OCI-LY1 (cell line): ENCODE measurements at regions not wholly inside any gene's neighbourhood (a gene's known extent, or its start where the extent isn't known, plus 50 kb on each side); places are given as distances from the start of the nearest gene placed in this dataset.

Experiments used
- EZH2 ChIP-seq: fragments of 200-600 bp; sonication (generic), shearing (Covaris generic); IDR thresholded peaks from 2 replicates; pipeline ENCODE4 v1.8.0; 2017; ENCODE audit warnings: borderline replicate concordance, mixed run types, mild to moderate bottlenecking, antibody characterized with exemption, low read length, moderate library complexity, mixed read lengths
- TF ChIP-seq, protein P1 (sequence below): fragments of 200-600 bp; sonication (generic), shearing (Covaris generic); IDR thresholded peaks from 2 replicates; pipeline ENCODE4 v1.5.1; 2017; ENCODE audit warnings: mild to moderate bottlenecking, antibody characterized with exemption, low read length, moderate library complexity, mixed read lengths

DNA sequence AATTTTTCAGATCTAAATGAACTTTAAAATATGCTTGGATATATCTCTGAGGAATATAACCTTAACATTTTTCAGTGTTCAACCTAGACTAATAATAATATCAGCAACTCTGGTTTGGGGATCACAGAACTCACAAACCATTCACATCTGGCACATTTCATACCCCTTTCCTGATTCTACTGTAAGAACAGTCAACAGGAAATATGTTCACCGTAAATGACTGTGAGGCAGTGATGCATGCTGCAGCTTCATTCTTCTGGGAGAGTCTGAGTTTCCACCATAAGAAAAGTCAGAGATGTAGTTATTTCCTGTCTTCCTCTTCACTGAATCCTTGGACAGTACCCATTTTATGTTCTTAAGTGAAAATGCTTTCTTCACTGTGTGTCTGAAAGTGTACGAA, 134.2 kb upstream of the IFNGR1 start:
- TF ChIP-seq, protein P1, sequence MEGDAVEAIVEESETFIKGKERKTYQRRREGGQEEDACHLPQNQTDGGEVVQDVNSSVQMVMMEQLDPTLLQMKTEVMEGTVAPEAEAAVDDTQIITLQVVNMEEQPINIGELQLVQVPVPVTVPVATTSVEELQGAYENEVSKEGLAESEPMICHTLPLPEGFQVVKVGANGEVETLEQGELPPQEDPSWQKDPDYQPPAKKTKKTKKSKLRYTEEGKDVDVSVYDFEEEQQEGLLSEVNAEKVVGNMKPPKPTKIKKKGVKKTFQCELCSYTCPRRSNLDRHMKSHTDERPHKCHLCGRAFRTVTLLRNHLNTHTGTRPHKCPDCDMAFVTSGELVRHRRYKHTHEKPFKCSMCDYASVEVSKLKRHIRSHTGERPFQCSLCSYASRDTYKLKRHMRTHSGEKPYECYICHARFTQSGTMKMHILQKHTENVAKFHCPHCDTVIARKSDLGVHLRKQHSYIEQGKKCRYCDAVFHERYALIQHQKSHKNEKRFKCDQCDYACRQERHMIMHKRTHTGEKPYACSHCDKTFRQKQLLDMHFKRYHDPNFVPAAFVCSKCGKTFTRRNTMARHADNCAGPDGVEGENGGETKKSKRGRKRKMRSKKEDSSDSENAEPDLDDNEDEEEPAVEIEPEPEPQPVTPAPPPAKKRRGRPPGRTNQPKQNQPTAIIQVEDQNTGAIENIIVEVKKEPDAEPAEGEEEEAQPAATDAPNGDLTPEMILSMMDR, result no peak
- TF ChIP-seq EZH2, result no peak
